SJCRH30 (cell line): ENCODE measurements at regions not wholly inside any gene's neighbourhood (a gene's known extent, or its start where the extent isn't known, plus 50 kb on each side); places are given as distances from the start of the nearest gene placed in this dataset.

Experiments used
- DNase-seq, 2 experiments: peaks; one replicate each; pipeline ENCODE4 v3.0.0-alpha.2; 2015 to 2020
- H3K27ac ChIP-seq: fragments of 250-450 bp; sonication (Bioruptor Pico); 2 replicates; pipeline ENCODE4 v1.5.1; 2020; ENCODE audit warnings: mild to moderate bottlenecking, moderate library complexity
- H3K27me3 ChIP-seq: fragments of 250-450 bp; sonication (Bioruptor Pico); 2 replicates; pipeline ENCODE4 v1.5.1; 2020; ENCODE audit warnings: mild to moderate bottlenecking, moderate library complexity
- H3K36me3 ChIP-seq: fragments of 250-450 bp; sonication (Bioruptor Pico); 2 replicates; pipeline ENCODE4 v1.5.1; 2020; ENCODE audit warnings: mild to moderate bottlenecking, moderate library complexity
- H3K4me1 ChIP-seq: fragments of 250-450 bp; sonication (Bioruptor Pico); 2 replicates; pipeline ENCODE4 v1.5.1; 2020; ENCODE audit warnings: mild to moderate bottlenecking, moderate library complexity
- H3K4me3 ChIP-seq: fragments of 250-450 bp; sonication (Bioruptor Pico); 2 replicates; pipeline ENCODE4 v1.5.1; 2020; ENCODE audit warnings: mild to moderate bottlenecking, moderate library complexity
- H3K9me3 ChIP-seq: fragments of 250-450 bp; sonication (Bioruptor Pico); replicated peaks from 2 replicates; pipeline ENCODE4 v1.5.1; 2020; ENCODE audit warnings: mild to moderate bottlenecking, moderate library complexity

GRCh38 chr10:6780008-6780677 is 200.1 kb upstream of the PRKCQ start:
- Histone ChIP-seq H3K4me1 (no peaks in the 10 kb centered on the region), H3K9me3 (no peaks in the 10 kb centered on the region), H3K4me3 (no peak overlapping the region), H3K36me3 (no peaks in the 10 kb centered on the region), H3K27ac (no peak overlapping the region), H3K27me3 (no peaks in the 10 kb centered on the region)
- DNase-seq, result no peak

GRCh38 chr10:6778992-6779701 is 199.1 kb upstream of the PRKCQ start:
- no peak overlapping the region for H3K4me3 ChIP-seq
- no peaks in the 10 kb centered on the region for H3K4me1 ChIP-seq

DNA sequence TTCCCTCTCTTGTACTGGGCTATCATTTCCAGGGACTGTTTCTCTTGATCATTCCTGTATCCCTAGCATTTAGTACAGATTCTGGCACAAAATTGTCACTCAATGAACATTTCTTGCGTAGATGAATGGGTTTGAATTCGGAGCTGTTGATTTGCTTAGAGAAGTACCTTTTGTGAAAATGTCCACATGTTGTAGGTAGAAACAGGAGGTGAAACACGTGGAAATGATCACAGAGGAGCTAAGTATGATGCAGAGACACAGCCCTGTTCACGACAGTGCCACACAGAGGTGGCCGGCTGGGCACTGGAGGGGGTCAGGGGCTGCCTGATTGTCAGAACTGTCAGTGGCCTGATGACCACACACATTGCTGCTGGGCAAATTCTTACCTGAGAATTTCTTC is 196.1 kb upstream of the PRKCQ start:
- no peak for DNase-seq
- Histone ChIP-seq H3K27ac (no peak overlapping the region), H3K4me3 (no peak overlapping the region), H3K27me3 (no peaks in the 10 kb centered on the region), H3K36me3 (no peaks in the 10 kb centered on the region), H3K9me3 (no peaks in the 10 kb centered on the region), H3K4me1 (no peaks in the 10 kb centered on the region)

More at GRCh38 chr10:6778992-6779701, 199.1 kb upstream of the PRKCQ start:
- H3K27me3 ChIP-seq, result no peaks in the 10 kb centered on the region
- no peaks in the 10 kb centered on the region for H3K36me3 ChIP-seq
- no peak overlapping the region for H3K27ac ChIP-seq
- DNase-seq, result no peak
- H3K9me3 ChIP-seq, result no peaks in the 10 kb centered on the region

DNA sequence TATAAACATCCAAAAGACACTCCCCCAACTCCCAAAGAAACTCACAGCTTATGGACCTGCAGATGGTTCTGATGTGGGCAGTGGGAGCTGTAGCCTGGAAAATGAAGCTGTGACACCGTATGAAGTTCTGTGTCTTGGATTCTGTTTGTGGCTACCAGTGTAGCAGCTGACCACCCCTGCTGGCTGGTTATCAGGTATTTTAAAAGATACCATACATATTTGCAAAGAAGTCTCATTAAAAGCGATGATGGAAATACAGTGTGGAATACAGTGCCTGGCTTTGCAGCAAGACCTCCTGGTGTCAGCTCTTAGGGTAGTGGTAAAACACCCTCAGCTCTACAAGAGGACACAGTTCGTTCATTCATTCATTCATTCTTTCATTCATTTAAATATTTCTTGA is 194.3 kb upstream of the PRKCQ start:
- Histone ChIP-seq H3K27ac (no peak overlapping the region), H3K27me3 (no peaks in the 10 kb centered on the region), H3K36me3 (no peaks in the 10 kb centered on the region), H3K4me1 (no peaks in the 10 kb centered on the region), H3K4me3 (no peak overlapping the region), H3K9me3 (no peaks in the 10 kb centered on the region)
- DNase-seq, result no peak

GRCh38 chr10:6771331-6771730 is 191.3 kb upstream of the PRKCQ start:
- no peak for DNase-seq
- no peaks in the 10 kb centered on the region for H3K36me3 ChIP-seq
- H3K27me3 ChIP-seq, result no peaks in the 10 kb centered on the region
- H3K4me3 ChIP-seq, result no peak overlapping the region
- H3K27ac ChIP-seq, result no peak overlapping the region
- H3K4me1 ChIP-seq, result no peaks in the 10 kb centered on the region
- no peaks in the 10 kb centered on the region for H3K9me3 ChIP-seq

GRCh38 chr10:6770846-6771245 is 190.8 kb upstream of the PRKCQ start:
- no peaks in the 10 kb centered on the region for H3K27me3 ChIP-seq
- no peaks in the 10 kb centered on the region for H3K36me3 ChIP-seq
- H3K4me3 ChIP-seq, result no peak overlapping the region
- no peaks in the 10 kb centered on the region for H3K9me3 ChIP-seq
- no peak for DNase-seq
- no peaks in the 10 kb centered on the region for H3K4me1 ChIP-seq
- H3K27ac ChIP-seq, result no peak overlapping the region

GRCh38 chr10:6769704-6770417 is 189.8 kb upstream of the PRKCQ start:
- Histone ChIP-seq H3K27ac (no peak overlapping the region), H3K36me3 (no peaks in the 10 kb centered on the region), H3K9me3 (no peaks in the 10 kb centered on the region), H3K4me3 (no peak overlapping the region), H3K27me3 (no peaks in the 10 kb centered on the region), H3K4me1 (no peaks in the 10 kb centered on the region)
- no peak for DNase-seq

- DNase-seq, result no peak
- no peaks in the 10 kb centered on the region for H3K4me1 ChIP-seq
- no peaks in the 10 kb centered on the region for H3K27me3 ChIP-seq
- no peak overlapping the region for H3K27ac ChIP-seq
- no peaks in the 10 kb centered on the region for H3K9me3 ChIP-seq
- H3K36me3 ChIP-seq, result no peaks in the 10 kb centered on the region
- no peak overlapping the region for H3K4me3 ChIP-seq
These were observed 186.2 kb upstream of the PRKCQ start for GRCh38 chr10:6766131-6766801.

- DNase-seq, result no peak
- Histone ChIP-seq H3K4me3 (no peak overlapping the region), H3K27ac (no peak overlapping the region), H3K36me3 (no peaks in the 10 kb centered on the region), H3K9me3 (no peaks in the 10 kb centered on the region), H3K4me1 (no peaks in the 10 kb centered on the region), H3K27me3 (no peaks in the 10 kb centered on the region)
These were observed 183.3 kb upstream of the PRKCQ start for GRCh38 chr10:6763423-6763822.

GRCh38 chr10:6763001-6763400 is 182.9 kb upstream of the PRKCQ start:
- Histone ChIP-seq H3K4me1 (no peaks in the 10 kb centered on the region), H3K4me3 (no peak overlapping the region), H3K36me3 (no peaks in the 10 kb centered on the region), H3K9me3 (no peaks in the 10 kb centered on the region), H3K27me3 (no peaks in the 10 kb centered on the region), H3K27ac (no peak overlapping the region)
- no peak for DNase-seq

DNA sequence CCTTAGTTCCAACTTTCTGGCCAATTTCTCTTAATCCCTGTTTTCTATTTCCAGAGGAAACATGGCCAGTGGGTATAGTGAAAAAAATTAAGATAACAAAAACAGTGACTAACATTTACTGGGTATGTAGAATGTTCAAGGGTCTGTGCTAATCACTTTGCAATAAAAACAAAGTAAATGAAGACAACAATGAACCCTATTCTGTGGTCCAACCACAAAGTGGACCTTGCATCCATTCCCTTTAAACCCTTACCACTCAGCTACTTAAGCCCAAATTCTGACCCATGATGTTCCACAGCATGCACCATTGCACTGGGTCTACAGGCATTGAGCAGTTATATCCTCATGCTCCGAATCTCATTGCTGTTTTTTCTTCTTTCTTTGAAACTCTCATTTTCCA is 179.9 kb upstream of the PRKCQ start:
- DNase-seq, result no peak
- H3K36me3 ChIP-seq, result no peaks in the 10 kb centered on the region
- no peaks in the 10 kb centered on the region for H3K27me3 ChIP-seq
- H3K9me3 ChIP-seq, result no peaks in the 10 kb centered on the region
- H3K4me1 ChIP-seq, result no peaks in the 10 kb centered on the region
- no peak overlapping the region for H3K4me3 ChIP-seq
- no peak overlapping the region for H3K27ac ChIP-seq

GRCh38 chr10:6757158-6757557 is 177.1 kb upstream of the PRKCQ start:
- Histone ChIP-seq H3K27me3 (no peaks in the 10 kb centered on the region), H3K4me3 (no peak overlapping the region), H3K36me3 (no peaks in the 10 kb centered on the region), H3K4me1 (no peaks in the 10 kb centered on the region), H3K9me3 (no peaks in the 10 kb centered on the region), H3K27ac (no peak overlapping the region)
- DNase-seq, result no peak

- H3K27me3 ChIP-seq, result no peaks in the 10 kb centered on the region
- no peaks in the 10 kb centered on the region for H3K36me3 ChIP-seq
These were observed 176.6 kb upstream of the PRKCQ start for GRCh38 chr10:6756716-6757115.

DNA sequence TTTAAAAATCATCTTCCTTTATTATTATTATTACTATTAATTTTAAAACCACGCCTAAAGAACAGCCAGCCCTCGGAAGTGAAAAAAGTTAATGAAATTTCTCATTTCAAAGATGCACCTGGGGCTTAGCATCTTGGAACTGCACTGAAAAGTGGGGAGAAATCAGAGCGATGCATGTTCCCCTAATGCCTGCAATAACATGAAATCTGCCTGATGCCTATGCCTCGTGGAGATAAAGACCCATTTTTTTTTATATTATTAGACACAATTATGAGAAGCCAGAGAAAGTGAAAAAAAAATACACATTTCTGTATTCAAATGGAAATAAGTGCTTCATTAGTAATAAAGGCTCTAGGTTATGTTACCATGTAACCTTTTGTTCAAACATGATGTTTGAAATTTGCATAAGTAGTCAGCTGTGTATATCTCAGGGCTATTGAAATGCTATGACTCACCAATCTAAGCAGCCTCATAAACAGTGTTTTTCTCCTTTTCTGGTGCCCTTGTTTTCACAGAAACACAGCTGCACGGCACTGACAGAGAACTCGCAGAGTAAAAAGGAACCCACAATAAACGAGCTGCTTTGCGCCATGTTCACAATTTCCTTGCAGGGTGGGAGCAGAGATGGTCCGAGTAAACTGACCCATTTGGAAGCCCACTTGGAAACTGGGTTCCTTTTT is 175.8 kb upstream of the PRKCQ start:
- no peaks in the 10 kb centered on the region for H3K9me3 ChIP-seq
- no peaks in the 10 kb centered on the region for H3K36me3 ChIP-seq
- H3K4me1 ChIP-seq, result no peaks in the 10 kb centered on the region
- no peak overlapping the region for H3K27ac ChIP-seq
- H3K27me3 ChIP-seq, result no peaks in the 10 kb centered on the region
- no peak overlapping the region for H3K4me3 ChIP-seq
- DNase-seq, result no peak

More at GRCh38 chr10:6756716-6757115, 176.6 kb upstream of the PRKCQ start:
- Histone ChIP-seq H3K4me1 (no peaks in the 10 kb centered on the region), H3K27ac (no peak overlapping the region), H3K9me3 (no peaks in the 10 kb centered on the region), H3K4me3 (no peak overlapping the region)
- DNase-seq, result no peak
